ENCODE measurements at regions not wholly inside any gene's neighbourhood (a gene's known extent, or its start where the extent isn't known, plus 50 kb on each side); places are given as distances from the start of the nearest gene placed in this dataset.

DNA sequence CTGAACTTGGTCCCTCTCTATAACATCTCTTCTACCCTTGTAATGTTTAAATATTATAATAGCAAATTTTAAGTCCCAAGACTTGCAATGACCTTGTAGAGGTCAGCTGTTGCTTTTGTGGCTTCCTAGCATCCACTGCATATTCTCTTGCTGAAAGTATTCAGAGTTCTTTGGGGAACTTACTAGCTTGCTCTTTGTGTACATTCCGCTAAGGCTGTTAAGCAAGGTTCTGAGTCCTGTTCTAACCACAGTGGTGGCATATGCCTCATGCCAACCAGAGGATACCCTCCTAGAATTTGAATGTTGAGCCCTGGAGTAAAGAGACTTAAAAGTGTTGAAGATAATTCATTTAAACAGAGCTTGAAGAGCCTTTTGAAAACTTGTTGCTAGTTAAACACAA, 570.9 kb downstream of the TLE1 start:
- Histone ChIP-seq H2AFZ (no peak overlapping the region), H3K9me3 (ENCODE audit: insufficient read depth, low read depth) (peaks cover 14% of the 10 kb centered on the region; the same call in 1 of the 2 replicates), H3K4me2 (no peak overlapping the region), H4K20me1 (ENCODE audit: insufficient read depth) (no peaks in the 10 kb centered on the region), H3K36me3 (ENCODE audit: low read depth) (no peaks in the 10 kb centered on the region), H3F3A (ENCODE audit: insufficient read depth, low read depth) (no peaks in the 10 kb centered on the region), H3K4me3 (no peak overlapping the region), H3K9me2 (ENCODE audit: insufficient read depth) (no peaks in the 10 kb centered on the region), H3K27me3 (ENCODE audit: insufficient read depth, low read depth) (no peaks in the 10 kb centered on the region), H3K79me2 (ENCODE audit: low read depth) (no peaks in the 10 kb centered on the region), H3K27ac (no peak overlapping the region), H3K4me1 (replicated peaks; ENCODE audit: insufficient read depth) (no peaks in the 10 kb centered on the region)
- ChIA-PET POLR2A (ENCODE audit: unreplicated experiment) (no interaction called here), CTCF (no interaction called here)
- BruUV-seq (replicated peaks) = no TSS peak
- DNase-seq = no peak
- intact Hi-C loops (cut with micrococcal nuclease; ENCODE audit: unreplicated experiment) = no loop called here
- TF ChIP-seq, protein P1, sequence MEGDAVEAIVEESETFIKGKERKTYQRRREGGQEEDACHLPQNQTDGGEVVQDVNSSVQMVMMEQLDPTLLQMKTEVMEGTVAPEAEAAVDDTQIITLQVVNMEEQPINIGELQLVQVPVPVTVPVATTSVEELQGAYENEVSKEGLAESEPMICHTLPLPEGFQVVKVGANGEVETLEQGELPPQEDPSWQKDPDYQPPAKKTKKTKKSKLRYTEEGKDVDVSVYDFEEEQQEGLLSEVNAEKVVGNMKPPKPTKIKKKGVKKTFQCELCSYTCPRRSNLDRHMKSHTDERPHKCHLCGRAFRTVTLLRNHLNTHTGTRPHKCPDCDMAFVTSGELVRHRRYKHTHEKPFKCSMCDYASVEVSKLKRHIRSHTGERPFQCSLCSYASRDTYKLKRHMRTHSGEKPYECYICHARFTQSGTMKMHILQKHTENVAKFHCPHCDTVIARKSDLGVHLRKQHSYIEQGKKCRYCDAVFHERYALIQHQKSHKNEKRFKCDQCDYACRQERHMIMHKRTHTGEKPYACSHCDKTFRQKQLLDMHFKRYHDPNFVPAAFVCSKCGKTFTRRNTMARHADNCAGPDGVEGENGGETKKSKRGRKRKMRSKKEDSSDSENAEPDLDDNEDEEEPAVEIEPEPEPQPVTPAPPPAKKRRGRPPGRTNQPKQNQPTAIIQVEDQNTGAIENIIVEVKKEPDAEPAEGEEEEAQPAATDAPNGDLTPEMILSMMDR (conservative IDR thresholded peaks at IDR 0.05) = no peak
- TF ChIP-seq EZH2 (IDR thresholded peaks at IDR 0.05; ENCODE audit: low read depth) = no peak

DNA sequence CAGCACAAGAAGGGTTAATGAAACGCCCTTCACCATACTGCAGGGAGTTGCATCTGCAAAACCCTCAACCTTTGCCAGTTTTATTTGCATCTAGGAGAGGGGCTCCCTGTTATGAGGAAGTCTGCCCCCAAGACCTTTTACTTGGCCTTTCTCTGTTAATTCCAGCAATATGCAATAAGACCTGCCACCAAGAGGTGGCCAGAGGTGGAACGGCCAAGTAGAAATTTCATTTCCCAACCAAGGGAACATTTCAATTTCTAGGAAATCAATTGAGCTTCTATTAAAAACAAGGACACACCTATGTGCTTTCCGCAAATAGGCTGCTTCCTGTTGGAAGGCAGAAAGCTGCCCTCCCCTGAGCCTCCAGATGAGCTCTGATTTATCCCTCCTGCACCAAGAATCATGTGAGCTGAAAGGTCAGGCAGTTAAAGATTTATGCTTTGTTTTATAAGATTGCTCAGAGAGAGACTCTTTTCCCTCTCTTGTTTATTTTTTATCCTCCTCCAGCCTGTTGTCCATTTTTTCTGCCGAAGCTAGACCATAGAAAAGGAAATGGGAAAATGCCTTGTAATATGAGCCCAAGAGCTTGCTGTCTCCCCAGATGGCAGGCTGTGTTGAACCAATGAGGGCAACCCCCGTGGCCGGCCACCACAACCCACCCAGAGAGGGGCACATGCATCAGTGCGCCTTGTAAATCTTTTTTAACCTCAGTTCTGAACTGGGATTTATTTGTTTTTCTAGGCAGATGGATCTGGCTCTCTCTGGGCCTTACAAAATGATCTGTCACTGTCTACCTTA, 572.8 kb downstream of the TLE1 start:
- no peaks in the 10 kb centered on the region for H3F3A ChIP-seq (ENCODE audit: insufficient read depth, low read depth)
- H4K20me1 ChIP-seq (ENCODE audit: insufficient read depth) = no peaks in the 10 kb centered on the region
- H3K27me3 ChIP-seq (ENCODE audit: insufficient read depth, low read depth) = no peaks in the 10 kb centered on the region
- ChIA-PET CTCF (no interaction called here), POLR2A (ENCODE audit: unreplicated experiment) (interaction anchor here (0.6 kb wide), 1 partner anchor 12 kb away, joined by 5 read pairs; no protein-coding TSS in a partner anchor)
- H3K4me2 ChIP-seq = no peak overlapping the region
- no peak overlapping the region for H2AFZ ChIP-seq
- intact Hi-C loops (cut with micrococcal nuclease; ENCODE audit: unreplicated experiment) = no loop called here
- H3K9me3 ChIP-seq (ENCODE audit: insufficient read depth, low read depth) = peaks cover 5% of the 10 kb centered on the region; the same call in 1 of the 2 replicates
- H3K4me3 ChIP-seq = no peak overlapping the region
- no peak for DNase-seq
- no peaks in the 10 kb centered on the region for H3K79me2 ChIP-seq (ENCODE audit: low read depth)
- no peaks in the 10 kb centered on the region for H3K36me3 ChIP-seq (ENCODE audit: low read depth)
- H3K27ac ChIP-seq = no peak overlapping the region
- H3K9me2 ChIP-seq (ENCODE audit: insufficient read depth) = no peaks in the 10 kb centered on the region
- TF ChIP-seq, protein P1 (conservative IDR thresholded peaks at IDR 0.05) = no peak
- TF ChIP-seq EZH2 (IDR thresholded peaks at IDR 0.05; ENCODE audit: low read depth) = no peak
- H3K4me1 ChIP-seq (replicated peaks; ENCODE audit: insufficient read depth) = no peaks in the 10 kb centered on the region
- no TSS peak for BruUV-seq (replicated peaks)

DNA sequence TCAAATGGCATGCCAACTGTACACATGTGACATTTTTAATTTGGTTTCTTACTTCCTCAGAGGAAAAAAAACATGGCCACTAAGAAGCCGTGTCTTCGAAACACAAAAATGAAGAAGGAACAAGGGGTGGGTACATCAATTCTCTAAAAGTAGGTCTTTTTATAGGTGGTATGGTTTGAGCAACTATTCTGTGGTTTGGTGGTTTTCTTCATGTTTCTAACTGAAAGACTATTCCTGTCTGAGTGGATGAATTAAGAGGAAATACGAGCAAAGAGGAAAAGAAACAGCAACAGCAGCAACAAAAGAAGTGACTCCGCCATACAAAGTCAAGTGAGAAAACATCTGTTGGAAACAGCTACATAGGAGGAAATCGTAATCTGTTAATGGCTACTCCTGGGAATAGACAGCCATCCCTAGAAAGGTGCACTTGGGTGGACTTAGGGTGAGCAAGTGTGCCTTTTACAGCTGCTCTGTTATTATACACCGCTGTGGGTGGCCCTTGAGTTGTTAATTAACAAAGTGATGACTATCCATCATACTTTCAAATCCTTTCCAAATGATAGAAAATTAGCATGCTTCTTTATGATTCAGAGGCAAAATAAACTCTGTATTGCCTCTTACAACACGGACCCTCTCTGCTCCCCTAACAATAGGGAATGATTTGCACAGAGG, 575.8 kb downstream of the TLE1 start:
- H3K9me3 ChIP-seq (ENCODE audit: insufficient read depth, low read depth) = no peaks in the 10 kb centered on the region
- peaks cover 8% of the 10 kb centered on the region for H3K4me1 ChIP-seq (replicated peaks; ENCODE audit: insufficient read depth)
- CTCF ChIA-PET = no interaction called here
- DNase-seq = no peak
- H3K27ac ChIP-seq = no peak overlapping the region
- no peak overlapping the region for H2AFZ ChIP-seq
- H3K4me2 ChIP-seq = no peak overlapping the region
- no peak overlapping the region for H3K4me3 ChIP-seq
- no peak for TF ChIP-seq EZH2 (IDR thresholded peaks at IDR 0.05; ENCODE audit: low read depth)
- TF ChIP-seq, protein P1 (conservative IDR thresholded peaks at IDR 0.05) = no peak
- POLR2A ChIA-PET (ENCODE audit: unreplicated experiment) = no interaction called here
- H4K20me1 ChIP-seq (ENCODE audit: insufficient read depth) = no peaks in the 10 kb centered on the region
- no peaks in the 10 kb centered on the region for H3K36me3 ChIP-seq (ENCODE audit: low read depth)
- H3K27me3 ChIP-seq (ENCODE audit: insufficient read depth, low read depth) = no peaks in the 10 kb centered on the region
- H3K9me2 ChIP-seq (ENCODE audit: insufficient read depth) = no peaks in the 10 kb centered on the region
- BruUV-seq (replicated peaks) = no TSS peak
- H3K79me2 ChIP-seq (ENCODE audit: low read depth) = no peaks in the 10 kb centered on the region
- peaks cover 7% of the 10 kb centered on the region; the same call in 1 of the 2 replicates for H3F3A ChIP-seq (ENCODE audit: insufficient read depth, low read depth)
- intact Hi-C loops (cut with micrococcal nuclease; ENCODE audit: unreplicated experiment) = no loop called here
